ENCODE measurements at regions not wholly inside any gene's neighbourhood (a gene's known extent, or its start where the extent isn't known, plus 50 kb on each side); places are given as distances from the start of the nearest gene placed in this dataset.
A peak's percentile ranks its signal among the peaks of the same experiment; 100 is the strongest.
"Not testable (repeated sequence)": the region's sequence is repeated elsewhere in the genome, so short reads cannot be mapped to it uniquely, and the experiment has no call there.

DNA sequence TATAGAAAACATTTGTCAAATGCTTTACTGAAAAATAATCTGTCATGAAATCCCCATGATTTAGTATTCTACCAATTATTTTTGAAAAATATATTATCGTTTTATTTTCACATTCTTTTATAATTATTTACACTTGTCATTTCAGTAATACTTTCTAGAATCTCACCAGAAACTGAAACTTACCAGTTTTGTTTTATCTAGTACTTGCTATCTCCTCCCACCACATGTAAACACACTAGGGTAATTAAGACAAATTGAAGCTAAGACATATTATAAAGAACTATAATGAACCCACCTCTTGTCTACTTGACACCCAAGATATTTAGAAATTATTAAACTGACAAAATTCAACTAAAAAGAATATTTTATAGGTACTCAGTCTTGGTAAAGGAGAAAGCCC lies 51.5 kb upstream of the GRM3 start:
- no peak for DNase-seq

DNA sequence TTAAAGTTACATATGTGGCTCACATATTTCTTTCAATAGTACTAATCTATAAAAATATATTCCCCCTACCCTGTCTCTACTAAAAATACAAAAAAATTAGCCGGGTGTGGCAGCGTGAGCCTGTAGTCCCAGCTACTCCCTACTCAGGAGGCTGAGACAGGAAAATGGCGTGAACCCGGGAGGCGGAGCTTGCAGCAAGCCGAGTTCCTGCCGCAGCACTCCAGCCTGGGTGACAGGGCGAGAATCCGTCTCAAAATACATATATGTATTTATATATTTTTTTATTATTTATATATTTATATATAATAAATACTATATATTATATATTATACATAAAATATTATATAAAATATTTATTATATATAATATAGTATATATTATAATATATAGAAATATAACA lies 69.7 kb upstream of the GRM3 start:
- no peak for DNase-seq

DNA sequence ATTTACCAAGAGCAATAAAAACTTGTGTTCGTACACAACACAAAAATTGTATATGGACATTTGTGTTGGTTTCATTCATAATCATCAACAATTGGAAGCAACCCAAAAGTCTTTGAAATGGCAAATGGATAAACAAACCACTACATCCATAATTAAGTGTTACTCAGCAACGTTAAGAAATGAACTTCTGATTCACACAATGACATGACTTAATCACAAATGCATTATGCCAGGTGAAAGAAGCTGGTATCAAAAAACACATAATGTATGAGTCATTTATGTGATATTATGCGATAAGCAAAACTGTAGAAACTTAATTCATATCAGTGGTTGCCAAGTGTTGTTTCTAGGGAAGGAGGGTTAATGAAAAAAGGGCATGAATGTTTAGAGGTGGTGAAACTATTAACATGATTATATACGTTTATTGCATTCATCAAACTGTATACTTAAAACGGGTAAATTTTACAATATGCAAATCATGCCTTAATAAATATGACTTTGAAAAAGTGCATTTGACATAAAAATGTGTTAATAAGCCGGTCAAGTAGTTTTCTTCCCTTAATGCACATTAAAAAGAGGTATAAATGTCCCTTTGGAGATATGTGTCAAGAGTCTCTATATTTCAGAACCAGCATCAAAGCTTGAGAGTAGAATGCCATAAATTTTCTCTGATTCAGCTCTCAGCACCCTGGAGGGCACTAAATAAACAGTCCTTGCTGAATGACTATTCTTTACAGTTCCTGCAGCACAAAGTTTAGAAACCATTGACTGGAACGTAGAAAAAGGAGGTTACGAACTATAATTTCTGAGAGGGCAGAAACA lies 84.8 kb upstream of the GRM3 start:
- DNase-seq = peak in 2 of 3 experiments; percentile 29 to 76

DNA sequence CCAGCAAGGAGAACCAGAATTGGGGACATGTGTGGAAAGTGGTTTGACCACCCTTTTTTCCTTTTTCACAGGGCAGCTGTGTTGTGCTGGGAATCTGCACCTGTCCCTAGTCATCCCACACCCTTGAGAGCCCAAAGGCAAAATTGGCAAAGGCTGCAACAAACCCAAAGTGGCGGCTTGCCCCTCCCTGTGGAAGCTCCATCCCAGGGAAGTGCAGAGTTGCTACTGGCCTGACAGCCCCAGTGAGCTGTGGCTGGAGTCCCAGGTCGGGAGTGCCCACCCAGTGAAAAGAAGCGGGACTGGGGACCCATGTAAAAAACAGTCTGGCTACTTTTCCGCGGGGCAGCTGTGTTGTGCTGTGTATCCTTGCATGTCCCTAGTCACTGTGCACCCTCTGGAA lies 109.1 kb upstream of the GRM3 start:
- no peak for DNase-seq

DNA sequence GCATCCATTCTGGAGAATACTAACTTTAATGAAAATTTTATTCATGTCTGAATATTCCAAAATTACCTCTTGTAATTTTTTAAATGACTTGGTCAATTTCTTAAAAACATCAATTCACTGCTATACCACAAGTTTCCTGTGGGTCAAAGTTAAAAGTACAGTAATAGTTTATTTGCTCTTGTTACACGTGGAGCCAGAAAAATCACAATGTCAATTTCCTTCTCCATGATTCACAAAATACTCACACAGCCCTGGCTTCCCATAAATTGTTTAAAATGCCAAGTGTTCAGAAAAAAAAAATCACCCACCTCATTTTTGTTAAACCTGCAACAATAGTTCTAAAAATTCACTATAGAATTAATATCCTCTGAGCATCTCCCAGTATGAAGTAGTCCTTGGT lies 139.5 kb upstream of the GRM3 start:
- DNase-seq = no peak

DNA sequence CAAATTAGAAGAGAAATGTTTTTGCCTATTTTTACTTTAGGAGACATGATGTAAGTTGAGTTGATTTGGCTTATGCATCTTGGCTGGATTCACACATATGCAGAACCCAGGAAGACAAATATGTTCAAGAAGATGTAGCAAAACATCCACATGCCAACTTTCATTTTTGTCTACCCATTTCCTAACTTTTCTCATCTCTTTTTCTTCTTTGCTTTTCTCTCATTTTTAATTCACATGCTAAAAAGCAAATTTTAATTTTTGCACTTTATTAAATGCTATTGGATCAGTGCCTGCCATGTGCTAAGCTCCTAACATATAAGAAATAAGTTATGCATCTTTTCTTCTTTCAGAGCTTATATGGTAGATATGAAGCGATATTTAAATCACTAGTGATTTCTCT lies 143.7 kb upstream of the GRM3 start:
- no peak for DNase-seq

DNA sequence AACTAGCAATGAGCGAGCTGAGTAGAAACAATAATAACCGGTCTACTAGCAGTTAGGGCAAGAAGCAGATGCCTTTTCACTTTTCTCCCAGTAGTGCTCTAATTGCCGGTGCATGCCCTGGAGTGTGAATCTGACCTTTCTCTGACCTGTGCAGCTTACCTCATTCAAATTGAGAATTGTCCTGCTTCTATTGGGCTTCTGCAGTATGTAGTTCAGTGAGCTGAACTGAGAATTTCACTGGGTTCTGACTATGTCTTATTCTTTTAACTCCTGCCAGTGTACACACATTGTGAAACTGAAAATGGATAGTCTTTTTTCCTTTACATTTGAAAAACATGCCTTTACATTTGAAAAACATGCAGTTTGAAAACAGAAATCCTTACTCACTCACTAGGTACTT lies 157.9 kb upstream of the GRM3 start:
- DNase-seq = no peak

DNA sequence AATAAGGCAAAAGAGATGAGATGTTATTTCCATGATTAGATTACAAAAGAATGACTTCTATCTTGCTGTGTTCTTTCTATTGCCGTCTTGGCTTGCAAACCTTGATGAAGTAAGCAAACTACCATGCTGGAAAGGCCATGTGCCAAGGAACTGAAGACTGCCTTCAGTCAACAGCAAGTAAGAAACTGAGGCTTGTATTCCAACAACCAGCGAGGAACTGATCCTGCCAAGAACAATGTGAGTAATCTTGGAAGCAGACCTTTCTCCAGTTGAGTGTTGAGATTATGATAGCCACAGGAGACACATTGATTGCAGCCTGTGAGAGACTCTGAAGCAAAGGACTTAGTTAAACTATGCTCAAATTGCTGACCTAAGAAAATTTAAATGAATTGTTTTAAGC lies 164.6 kb upstream of the GRM3 start:
- no peak for DNase-seq

DNA sequence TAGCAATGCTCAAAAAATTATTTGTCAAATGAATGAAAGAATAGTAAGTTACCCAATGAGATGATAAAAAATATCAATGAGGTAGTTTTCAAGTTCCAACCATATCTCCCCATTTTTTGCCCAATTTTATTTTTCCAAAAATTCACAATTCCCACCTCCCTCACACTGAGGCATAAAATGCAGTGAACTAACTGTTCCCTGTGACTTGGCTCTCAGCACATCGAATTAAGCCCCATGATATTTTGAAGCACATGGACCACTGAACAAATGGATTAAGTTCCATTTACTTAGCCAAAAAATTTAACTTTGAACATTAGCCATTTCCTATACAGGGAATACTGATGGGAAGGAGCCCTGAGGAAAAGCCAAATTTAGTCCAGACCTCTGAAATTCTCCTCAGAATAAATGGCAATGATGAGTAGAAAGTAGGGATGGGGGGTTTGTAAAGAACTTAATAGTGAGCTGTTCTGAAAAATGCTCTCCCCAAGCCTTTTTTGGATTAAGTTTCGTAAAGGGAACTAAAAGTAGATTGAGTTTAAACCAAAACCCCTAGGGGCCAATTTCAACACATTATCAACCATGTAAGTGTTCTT lies 166.3 kb upstream of the GRM3 start:
- DNase-seq = no peak

DNA sequence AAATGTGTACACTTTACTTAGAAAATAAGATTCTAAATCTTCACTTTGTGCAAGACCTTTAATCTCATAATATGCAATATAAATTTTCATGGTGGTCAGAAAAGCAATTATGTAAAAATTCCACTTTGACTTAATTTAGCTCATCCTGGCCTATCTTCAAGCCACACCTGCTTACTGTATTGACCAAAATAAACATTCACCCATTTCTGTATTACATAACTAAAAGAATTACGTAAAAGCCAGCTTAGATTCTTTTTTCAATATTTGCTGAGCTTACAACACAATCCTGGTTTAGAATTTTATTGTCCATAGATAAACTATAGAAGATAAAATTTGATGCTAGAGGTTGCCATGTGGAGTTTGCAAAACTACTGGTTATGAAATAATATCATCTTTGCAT lies 172.9 kb upstream of the GRM3 start:
- no peak for DNase-seq

DNA sequence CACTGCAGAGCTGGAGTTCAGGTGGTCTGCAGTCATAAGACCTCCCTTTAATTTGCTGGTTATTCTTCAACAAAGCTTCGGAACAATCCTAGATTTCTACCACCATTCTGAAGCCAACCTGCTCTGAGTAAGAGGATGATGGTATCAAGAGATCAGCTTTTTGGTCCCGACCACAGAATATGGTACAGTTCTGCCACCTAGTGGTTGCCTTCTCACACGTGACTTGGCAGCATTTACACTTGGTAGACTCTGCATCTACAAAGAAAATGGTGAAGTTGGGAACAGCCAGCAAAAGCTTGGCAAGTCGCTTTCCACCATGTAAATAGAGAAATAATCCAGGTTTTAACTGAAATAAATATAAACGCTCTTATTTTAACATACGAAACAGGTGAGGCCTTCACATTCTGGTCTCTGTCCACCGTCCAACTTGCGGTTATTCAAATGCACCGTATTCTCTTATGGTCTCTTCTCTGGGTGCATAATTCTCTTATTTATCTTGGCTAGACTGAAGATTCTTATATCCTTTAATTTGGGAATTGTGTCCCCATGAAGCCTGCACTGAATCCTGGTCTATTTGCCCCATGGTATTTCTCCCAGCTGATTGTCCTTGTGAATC lies 173.9 kb upstream of the GRM3 start:
- DNase-seq = peak; percentile 76 to 95 (median 89)

DNA sequence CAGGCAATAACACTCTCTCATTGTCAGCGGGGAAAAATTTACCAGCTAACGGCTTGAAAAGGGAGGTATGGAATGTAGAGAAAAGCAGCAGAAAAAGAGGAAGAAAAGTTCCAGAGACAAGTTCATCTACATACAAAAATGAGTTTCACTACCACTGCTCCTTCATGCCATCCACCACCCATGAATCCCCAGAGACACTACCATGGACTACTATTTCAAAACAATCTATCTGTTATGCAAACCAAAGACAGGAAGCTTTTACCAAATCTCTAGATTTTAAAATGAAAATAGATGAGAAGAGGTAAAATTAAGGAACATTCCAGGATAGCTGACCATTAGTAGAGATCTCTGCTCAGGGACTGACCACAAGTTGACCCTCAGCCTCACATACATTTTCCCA lies 189.0 kb upstream of the GRM3 start:
- DNase-seq = no peak

DNA sequence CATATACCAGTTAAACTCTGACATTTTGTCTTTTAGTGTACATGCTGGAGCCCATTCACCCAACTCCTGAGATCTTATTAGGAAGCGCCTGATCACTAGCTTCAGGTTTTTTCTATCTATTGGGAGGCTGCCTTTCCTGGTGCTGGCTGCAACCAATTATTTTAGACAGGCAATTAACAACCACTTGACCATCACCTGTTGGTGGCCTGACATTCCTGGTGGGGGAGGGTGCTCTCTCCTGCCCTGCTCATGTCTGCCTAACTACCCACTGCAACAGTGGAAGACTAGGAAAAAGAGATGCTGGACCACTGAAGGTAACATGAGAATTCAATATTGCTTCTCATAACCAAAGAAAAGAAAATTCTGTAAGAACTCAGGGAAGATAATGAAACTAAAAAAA lies 190.3 kb upstream of the GRM3 start:
- peak in 2 of 3 experiments; percentile 41 to 82 for DNase-seq

DNA sequence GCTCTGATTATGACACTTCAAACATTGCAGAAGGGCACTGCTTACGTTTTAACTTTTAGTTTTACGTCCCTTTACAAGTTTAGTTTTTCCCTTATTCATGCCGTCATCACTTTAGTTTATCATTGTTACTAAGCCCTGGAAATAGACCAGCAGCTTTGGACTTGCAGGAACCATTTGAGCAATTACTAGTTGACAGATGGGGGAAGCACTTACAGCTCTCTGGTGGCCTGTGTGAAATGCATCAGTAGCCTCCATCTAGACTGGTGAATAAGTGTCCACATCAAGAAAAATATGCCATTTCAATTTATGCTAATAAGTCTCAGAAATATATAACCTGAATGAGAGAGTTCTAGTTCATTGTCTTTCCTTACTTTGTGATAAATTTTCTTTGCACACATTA lies 194.9 kb upstream of the GRM3 start:
- no peak for DNase-seq

DNA sequence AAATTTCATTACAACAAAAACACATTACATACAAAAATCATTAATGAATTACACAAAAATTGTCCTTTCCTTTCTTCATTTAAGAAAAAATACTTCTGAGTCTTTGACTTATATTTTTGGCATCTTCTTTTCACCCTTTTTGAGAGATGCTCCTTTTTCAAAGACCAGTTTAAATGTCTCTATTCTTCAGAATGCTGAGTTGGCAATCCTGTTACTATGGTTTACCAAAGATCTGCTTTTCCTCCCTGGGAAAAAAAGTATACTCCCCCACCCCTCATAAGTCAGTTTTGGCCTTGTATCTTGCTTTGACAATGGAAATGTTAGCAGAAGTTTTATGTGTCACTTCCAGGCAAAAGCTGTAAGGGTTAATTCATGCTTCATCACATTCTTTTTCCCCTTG lies 198.4 kb upstream of the GRM3 start:
- DNase-seq = no peak

DNA sequence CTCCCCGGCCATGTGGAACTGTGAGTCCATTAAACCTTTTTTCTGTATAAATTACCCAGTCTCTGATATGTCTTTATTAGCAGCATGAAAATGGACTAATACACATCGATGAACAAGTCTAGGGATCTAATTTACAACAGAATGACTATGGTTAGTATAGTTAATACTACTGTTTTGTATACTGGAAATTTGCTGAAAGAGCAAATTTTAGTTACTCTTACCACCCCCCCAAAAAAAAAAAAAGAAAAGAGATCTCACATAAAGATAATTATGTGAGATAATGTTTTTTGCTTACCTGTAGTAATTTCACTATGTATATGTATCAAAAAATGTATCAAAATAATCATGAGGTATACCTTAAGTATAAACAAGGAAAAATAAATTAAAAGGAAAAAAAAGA lies 199.5 kb upstream of the GRM3 start:
- DNase-seq = no peak

DNA sequence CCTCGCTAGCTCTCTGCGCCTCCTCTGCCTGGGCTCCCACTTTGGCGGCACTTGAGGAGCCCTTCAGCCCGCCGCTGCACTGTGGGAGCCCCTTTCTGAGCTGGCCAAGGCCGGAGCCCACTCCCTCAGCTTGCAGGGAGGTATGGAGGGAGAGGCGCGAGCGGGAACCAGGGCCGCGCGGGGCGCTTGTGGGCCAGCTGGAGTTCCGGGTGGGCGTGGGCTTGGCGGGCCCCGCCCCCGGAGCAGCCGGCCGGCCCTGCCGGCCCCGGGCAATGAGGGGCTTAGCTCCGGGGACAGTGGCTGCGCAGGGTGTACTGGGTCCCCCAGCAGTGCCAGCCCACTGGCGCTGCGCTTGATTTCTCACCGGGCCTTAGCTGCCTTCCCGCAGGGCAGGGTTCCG lies 203.3 kb upstream of the GRM3 start:
- not testable (repeated sequence) for DNase-seq

DNA sequence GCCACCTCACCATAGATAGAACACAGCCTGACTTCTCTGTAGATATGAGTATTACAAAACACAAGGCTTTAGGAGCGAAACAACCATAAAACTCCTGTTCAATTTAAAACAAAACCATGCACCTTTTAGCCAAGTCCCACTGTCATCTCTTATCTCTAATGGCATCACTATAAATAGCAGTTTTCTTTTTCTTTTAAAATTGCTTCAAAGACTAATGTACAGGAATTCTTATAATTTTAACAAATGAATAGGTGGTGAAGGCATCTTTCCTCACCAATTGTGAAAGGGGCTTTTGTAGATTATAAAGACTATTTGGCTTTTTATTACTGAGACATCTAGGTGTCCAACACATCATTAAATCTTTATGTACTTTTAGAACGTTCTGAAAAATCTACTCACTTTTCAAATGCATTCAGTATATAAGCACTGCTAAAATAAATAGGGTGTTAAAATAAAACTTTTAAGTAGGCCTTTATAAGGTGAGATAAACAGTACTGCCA lies 205.7 kb upstream of the GRM3 start:
- DNase-seq = no peak

DNA sequence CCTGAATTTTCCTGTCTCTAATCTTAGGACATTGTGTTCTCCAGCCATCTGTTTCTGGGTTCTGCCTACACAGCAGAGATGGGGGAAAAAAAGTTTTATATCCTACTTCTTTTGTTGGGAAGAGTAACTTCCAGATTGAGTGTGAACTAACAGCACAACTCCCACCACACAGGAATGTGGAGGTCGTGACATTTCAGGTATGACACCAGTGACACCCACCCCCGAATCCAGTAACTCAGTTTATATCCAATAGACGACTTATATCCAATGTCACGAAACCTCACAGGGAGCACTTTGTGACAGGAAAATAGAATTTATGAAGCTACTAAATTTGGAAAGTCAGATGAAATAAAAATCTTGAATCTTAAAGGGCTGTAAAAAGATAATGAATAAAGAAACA lies 211.9 kb upstream of the GRM3 start:
- DNase-seq = no peak

DNA sequence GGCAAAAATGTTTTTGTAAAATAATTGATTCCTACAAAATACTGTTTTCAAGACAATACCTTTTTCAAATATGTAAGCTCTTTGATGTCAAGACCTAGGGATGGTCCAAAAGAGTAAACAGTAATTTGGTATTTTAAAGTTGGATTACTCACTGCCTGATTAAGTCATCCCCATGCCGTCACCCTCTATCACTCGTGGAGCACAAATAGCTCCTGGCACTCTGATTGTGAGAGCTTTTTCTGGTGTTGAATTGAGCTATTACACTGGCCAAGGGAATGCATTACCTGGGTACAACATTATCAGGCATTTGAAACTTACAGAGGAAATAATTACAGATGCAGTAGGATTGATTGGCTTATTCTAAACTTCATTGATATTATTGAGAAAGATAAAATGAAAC lies 231.9 kb upstream of the GRM3 start:
- DNase-seq = no peak

DNA sequence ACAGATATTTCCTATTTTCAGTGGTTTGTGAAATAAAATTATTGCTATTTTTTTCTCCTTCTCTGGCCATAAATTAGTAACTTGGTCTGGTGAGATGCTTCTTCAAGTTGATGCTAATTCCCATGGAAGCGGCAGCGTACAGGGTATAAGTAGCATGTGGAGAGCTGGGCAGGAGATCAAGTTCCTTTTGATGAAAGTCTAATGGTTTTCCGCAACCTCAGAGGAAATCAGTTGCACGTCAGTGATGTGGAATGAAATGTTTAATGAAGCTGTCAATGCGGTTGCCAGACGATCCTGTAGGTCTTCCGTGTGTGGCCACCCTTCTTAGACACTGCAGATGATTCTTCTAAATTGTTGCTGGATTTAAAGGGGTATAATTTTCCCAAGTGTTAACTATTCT lies 236.4 kb upstream of the GRM3 start:
- DNase-seq = peak in 1 of 3 experiments; percentile 20

DNA sequence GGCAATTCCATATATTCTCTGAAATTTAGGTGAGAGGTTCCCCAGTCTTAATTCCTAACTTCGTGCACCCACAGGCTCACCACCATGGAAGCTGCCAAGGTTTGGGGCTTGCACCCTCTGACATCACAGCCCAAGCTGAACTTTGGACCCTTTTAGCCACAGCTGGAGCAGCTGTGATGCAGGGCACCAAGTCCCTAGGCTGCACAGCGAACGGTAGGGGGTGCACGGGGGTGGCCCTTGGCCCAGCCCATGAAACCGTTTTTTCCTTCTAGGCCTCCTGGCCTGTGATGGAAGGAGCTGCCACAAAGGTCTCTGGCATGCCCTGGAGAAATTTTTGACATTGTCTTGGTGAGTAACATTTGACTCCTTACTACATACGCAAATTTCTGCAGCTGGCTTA lies 251.9 kb upstream of the GRM3 start:
- no peak for DNase-seq

DNA sequence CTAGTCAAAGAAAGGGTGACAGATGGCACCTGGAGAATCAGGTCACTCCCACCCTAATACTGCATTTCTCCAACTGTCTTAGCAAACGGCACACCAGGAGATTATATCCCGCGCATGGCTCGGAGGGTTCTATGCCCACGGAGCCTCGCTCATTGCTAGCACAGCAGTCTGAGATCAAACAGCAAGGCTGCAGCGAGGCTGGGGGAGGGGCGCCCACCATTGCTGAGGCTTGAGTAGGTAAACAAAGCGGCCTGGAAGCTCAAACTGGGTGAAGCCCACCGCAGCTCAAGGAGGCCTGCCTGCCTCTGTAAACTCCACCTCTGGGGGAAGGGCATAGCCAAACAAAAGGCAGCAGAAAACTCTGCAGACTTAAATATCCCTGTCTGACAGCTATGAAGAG lies 268.1 kb upstream of the GRM3 start:
- not testable (repeated sequence) for DNase-seq

DNA sequence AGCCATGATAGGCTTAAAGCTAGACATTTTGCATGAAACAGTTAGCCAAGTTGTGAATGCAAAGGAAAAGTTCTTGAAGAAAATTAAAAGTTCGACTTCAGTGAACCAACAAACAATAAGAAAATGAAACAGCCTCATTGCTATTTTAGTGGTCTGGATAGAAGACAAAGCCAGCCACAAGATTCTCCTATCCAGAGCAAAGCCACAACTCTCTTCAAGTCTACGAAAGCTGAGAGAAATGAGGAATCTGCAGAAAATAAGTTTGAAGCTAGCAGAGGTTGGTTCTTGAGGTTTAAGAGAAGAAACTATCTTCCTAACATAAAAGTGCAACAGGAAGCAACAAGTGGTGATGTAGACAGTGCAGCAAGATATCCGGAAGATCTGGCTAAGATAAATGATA lies 271.4 kb upstream of the GRM3 start:
- DNase-seq = no peak
